ENCODE measurements at regions not wholly inside any gene's neighbourhood (a gene's known extent, or its start where the extent isn't known, plus 50 kb on each side); places are given as distances from the start of the nearest gene placed in this dataset.
"Not testable (repeated sequence)": the region's sequence is repeated elsewhere in the genome, so short reads cannot be mapped to it uniquely, and the experiment has no call there.

DNA sequence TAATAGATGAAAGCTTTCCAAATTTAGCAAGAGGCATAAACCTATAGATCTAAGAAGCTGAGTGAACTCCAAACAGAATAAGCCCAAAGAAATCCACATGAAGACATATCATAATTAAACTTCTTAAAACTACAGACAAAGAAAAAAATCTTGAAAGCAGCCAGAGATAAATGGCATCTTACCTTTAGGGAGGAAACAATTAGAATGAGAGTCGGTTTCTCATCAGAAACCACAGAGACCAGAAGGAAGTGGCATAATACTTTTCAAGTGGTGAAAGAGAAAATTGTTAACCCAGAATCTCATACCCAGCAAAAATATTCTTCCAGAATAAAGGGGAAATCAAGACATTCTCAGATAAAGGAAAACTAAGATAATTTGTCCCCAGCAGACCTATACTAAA lies 98.9 kb upstream of the NANOS1 start:
- intact Hi-C loops (cut with micrococcal nuclease), result no loop called here
- TF ChIP-seq CTCF (IDR thresholded peaks at IDR 0.05), result no peak
- no peak overlapping the region for H3K27ac Mint-ChIP-seq
- ATAC-seq (no peak), DNase-seq (no peak)
- no peaks in the 10 kb centered on the region for H3K4me1 Mint-ChIP-seq (ENCODE audit: low read depth)
- peaks cover 27% of the 10 kb centered on the region for H3K27me3 Mint-ChIP-seq
- peaks cover 15% of the 10 kb centered on the region for H3K9me3 Mint-ChIP-seq
- POLR2A ChIA-PET, result no interaction called here
- H3K4me3 Mint-ChIP-seq, result no peak overlapping the region
- H3K36me3 Mint-ChIP-seq (ENCODE audit: low read depth), result no peaks in the 10 kb centered on the region
- CTCF ChIA-PET, result no interaction called here

- Mint-ChIP-seq H3K27ac (no peak overlapping the region), H3K9me3 (peaks cover 15% of the 10 kb centered on the region), H3K4me3 (no peak overlapping the region), H3K4me1 (ENCODE audit: low read depth) (no peaks in the 10 kb centered on the region), H3K27me3 (peaks cover 27% of the 10 kb centered on the region), H3K36me3 (ENCODE audit: low read depth) (no peaks in the 10 kb centered on the region)
- POLR2A ChIA-PET, result no interaction called here
- no peak for DNase-seq
- no peak for TF ChIP-seq CTCF (IDR thresholded peaks at IDR 0.05)
- CTCF ChIA-PET, result no interaction called here
- intact Hi-C loops (cut with micrococcal nuclease), result no loop called here
- no peak for ATAC-seq
These were observed 98.1 kb upstream of the NANOS1 start for GRCh38 chr10:118931436-118931835.

DNA sequence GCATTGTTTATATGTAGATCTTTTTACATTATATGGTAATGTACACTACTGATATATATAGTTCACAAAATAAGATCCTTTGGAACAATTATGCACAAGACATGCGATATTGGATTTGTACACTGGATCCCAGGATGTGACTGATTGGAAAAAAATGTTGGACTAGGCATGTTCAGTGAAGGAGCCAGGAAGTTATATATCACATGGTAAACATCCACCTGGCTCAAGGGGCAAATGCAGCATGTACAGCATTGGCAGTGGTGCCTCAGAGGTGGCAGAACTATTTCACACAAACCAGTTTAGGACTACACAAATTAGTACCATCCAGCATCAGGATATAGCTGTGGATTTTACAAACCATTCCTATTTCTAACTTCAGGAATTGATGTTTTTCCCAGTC lies 97.4 kb upstream of the NANOS1 start:
- H3K27ac Mint-ChIP-seq; CTCF ChIA-PET; H3K36me3 Mint-ChIP-seq (ENCODE audit: low read depth); DNase-seq; H3K4me3 Mint-ChIP-seq; intact Hi-C loops (cut with micrococcal nuclease); POLR2A ChIA-PET; H3K4me1 Mint-ChIP-seq (ENCODE audit: low read depth); ATAC-seq: not testable (repeated sequence)
- Mint-ChIP-seq H3K27me3 (peaks cover 31% of the 10 kb centered on the region), H3K9me3 (peaks cover 15% of the 10 kb centered on the region)

DNA sequence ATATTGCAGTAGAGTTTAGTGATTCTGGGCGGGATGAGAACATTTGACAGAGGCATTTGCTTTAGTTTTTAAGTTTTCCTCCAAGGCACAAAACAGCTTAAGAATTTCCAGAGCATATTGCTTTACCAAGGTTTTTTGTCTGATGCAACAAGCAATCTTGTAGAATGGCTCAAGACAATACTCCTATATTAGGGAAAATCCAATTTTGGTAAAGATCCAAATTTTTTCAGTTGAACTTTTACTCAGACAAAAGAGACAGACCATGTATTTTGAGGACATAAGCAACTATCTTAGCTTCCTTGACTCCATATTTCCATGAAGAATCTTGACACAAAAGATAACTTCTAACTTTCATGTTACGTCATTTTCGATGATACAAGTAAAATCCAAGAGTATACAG lies 92.3 kb upstream of the NANOS1 start:
- no peak overlapping the region for H3K4me3 Mint-ChIP-seq
- intact Hi-C loops (cut with micrococcal nuclease), result no loop called here
- no peak for TF ChIP-seq CTCF (IDR thresholded peaks at IDR 0.05)
- H3K27me3 Mint-ChIP-seq, result peaks cover 45% of the 10 kb centered on the region
- DNase-seq (no peak), ATAC-seq (no peak)
- peaks cover 1% of the 10 kb centered on the region for H3K9me3 Mint-ChIP-seq
- no peaks in the 10 kb centered on the region for H3K4me1 Mint-ChIP-seq (ENCODE audit: low read depth)
- no peaks in the 10 kb centered on the region for H3K36me3 Mint-ChIP-seq (ENCODE audit: low read depth)
- POLR2A ChIA-PET, result interaction anchor here (0.6 kb wide), 1 partner anchor 34 kb away, joined by 4 read pairs; no protein-coding TSS in a partner anchor
- no peak overlapping the region for H3K27ac Mint-ChIP-seq
- CTCF ChIA-PET, result no interaction called here

DNA sequence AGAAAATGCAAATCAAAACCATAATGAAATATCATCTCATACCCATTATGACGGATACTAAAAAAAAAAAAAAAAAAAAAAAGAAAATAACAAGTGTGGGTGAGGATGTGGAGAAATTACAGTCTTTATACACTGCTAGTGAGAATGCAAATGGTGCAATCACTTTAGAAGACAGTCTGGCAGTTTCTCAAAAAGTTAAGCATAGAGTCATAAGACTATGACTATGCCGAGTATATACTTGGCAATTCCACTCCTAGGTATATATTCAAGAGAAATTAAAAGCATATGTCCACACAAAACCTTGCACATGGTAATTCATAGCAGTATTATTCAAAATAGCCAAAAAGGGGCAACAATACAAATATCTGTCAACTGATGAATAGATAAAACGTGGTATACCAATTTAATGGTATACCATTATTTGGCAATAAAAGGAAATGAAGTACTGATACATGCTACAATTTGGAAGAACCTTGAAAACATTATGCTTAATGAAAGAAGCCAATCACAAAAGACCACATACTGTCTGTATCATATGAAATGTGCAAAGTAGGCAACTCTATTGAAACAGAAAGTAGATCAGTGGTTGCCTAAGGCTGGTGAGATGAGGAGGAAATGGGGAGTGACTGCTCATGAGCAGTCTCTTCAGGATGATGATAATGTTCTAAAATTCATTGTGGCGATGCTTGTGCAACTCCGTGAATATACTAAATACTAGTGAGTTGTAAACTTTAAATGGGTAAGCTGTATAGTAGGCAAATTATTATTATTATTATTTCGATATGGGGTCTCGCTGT lies 90.1 kb upstream of the NANOS1 start:
- no peak for TF ChIP-seq CTCF (IDR thresholded peaks at IDR 0.05)
- Mint-ChIP-seq H3K4me3 (no peak overlapping the region), H3K27me3 (peaks cover 30% of the 10 kb centered on the region), H3K27ac (no peak overlapping the region), H3K36me3 (ENCODE audit: low read depth) (no peaks in the 10 kb centered on the region), H3K9me3 (no peaks in the 10 kb centered on the region), H3K4me1 (ENCODE audit: low read depth) (no peaks in the 10 kb centered on the region)
- ATAC-seq (no peak), DNase-seq (no peak)
- ChIA-PET CTCF (interaction anchor here (1.0 kb wide), 1 partner anchor 21 kb away, joined by 3 read pairs; no protein-coding TSS in a partner anchor), POLR2A (no interaction called here)
- intact Hi-C loops (cut with micrococcal nuclease), result no loop called here
